ENCODE measurements at regions not wholly inside any gene's neighbourhood (a gene's known extent, or its start where the extent isn't known, plus 50 kb on each side); places are given as distances from the start of the nearest gene placed in this dataset.

GRCh38 chr16:79912592-79913310 lies 312.2 kb upstream of the MAF start:
- no peak for DNase-seq (ENCODE audit: extremely low read depth, low read depth)
- TF ChIP-seq, protein P1, sequence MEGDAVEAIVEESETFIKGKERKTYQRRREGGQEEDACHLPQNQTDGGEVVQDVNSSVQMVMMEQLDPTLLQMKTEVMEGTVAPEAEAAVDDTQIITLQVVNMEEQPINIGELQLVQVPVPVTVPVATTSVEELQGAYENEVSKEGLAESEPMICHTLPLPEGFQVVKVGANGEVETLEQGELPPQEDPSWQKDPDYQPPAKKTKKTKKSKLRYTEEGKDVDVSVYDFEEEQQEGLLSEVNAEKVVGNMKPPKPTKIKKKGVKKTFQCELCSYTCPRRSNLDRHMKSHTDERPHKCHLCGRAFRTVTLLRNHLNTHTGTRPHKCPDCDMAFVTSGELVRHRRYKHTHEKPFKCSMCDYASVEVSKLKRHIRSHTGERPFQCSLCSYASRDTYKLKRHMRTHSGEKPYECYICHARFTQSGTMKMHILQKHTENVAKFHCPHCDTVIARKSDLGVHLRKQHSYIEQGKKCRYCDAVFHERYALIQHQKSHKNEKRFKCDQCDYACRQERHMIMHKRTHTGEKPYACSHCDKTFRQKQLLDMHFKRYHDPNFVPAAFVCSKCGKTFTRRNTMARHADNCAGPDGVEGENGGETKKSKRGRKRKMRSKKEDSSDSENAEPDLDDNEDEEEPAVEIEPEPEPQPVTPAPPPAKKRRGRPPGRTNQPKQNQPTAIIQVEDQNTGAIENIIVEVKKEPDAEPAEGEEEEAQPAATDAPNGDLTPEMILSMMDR (IDR thresholded peaks at IDR 0.05; ENCODE audit: low read depth, low read length): no peak

- TF ChIP-seq, protein P1 (IDR thresholded peaks at IDR 0.05; ENCODE audit: low read depth, low read length): no peak
- no peak for DNase-seq (ENCODE audit: extremely low read depth, low read depth)
Measured at GRCh38 chr16:79911660-79912059, 311.1 kb upstream of the MAF start.

- TF ChIP-seq, protein P1 (IDR thresholded peaks at IDR 0.05; ENCODE audit: low read depth, low read length): no peak
- no peak for DNase-seq (ENCODE audit: extremely low read depth, low read depth)
Measured at GRCh38 chr16:79909571-79909970, 309.0 kb upstream of the MAF start.

DNA sequence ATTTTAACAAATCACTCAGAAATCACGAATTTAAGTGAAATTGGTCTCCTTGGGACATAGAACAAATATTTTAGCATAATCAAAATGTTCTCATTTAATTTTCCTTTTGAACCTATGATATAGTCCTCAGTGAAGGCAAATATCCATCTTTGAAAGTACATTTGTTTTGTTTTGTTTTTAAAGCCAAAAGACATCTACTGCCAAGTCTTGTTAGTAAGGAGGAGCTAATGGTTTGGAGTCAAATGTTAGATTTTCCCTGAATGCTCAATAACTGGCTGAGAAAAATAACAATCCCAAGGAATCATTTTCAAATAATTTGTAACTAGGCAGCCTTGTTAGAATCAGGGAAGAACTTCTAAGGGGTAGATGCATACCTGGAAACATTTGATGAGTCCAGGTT lies 302.9 kb upstream of the MAF start:
- TF ChIP-seq, protein P1 (IDR thresholded peaks at IDR 0.05; ENCODE audit: low read depth, low read length): no peak
- no peak for DNase-seq (ENCODE audit: extremely low read depth, low read depth)

GRCh38 chr16:79902351-79902750 lies 301.8 kb upstream of the MAF start:
- no peak for DNase-seq (ENCODE audit: extremely low read depth, low read depth)
- TF ChIP-seq, protein P1 (IDR thresholded peaks at IDR 0.05; ENCODE audit: low read depth, low read length): no peak

DNA sequence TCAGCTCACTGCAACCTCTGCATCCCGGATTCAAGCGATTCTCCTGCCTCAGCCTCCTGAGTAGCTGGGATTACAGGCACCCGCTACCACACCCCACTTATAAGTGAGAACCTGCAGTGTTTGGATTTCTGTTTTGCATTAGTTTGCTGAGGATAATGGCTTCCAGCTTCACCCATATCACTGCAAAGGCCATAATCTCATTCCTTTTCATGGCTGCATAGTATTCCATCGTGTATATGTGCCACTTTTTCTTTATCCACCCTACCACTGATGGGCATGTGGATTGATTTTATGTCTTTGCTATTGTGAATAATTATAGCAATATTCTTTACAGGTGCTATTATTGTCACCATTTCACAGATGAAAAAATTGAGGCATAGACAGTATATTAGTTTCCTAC lies 301.0 kb upstream of the MAF start:
- TF ChIP-seq, protein P1 (IDR thresholded peaks at IDR 0.05; ENCODE audit: low read depth, low read length): no peak
- no peak for DNase-seq (ENCODE audit: extremely low read depth, low read depth)

DNA sequence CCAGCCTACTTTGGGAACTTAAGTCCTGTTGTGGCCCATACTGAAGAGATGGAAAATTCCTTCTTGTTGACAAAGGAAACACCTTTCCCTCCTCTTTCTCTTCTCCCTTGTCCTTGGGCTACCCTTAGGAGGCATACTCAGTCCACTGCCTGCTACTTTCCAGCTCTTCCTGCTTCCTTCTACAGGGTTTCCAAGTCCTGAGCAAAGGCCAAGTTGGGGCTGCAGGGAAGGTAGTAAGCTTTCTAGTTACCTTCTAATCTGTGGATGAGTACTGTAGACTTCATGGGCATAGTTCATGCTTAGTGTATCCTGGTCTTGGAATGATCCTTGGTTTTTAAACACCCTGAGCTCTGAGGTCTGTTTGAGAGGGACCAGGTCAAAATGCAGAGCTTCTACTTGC lies 299.2 kb upstream of the MAF start:
- TF ChIP-seq, protein P1 (IDR thresholded peaks at IDR 0.05; ENCODE audit: low read depth, low read length): no peak
- no peak for DNase-seq (ENCODE audit: extremely low read depth, low read depth)
